PC-3 (cell line): ENCODE measurements at regions not wholly inside any gene's neighbourhood (a gene's known extent, or its start where the extent isn't known, plus 50 kb on each side); places are given as distances from the start of the nearest gene placed in this dataset.

Experiments used
- EZH2 ChIP-seq: fragments of 300-600 bp; sonication (generic); IDR thresholded peaks from one replicate; pipeline ENCODE4 v1.6.1; 2017; ENCODE audit warnings: antibody characterized with exemption, mild to moderate bottlenecking, low read length; ENCODE audit not compliant: unreplicated experiment
- EZH2phosphoT487 ChIP-seq: fragments of 300-600 bp; sonication (generic); IDR thresholded peaks from 2 replicates; pipeline ENCODE4 v1.6.1; 2018; ENCODE audit warnings: mild to moderate bottlenecking, antibody characterized with exemption, low read length, borderline replicate concordance
- TF ChIP-seq, protein P1 (sequence below): fragments of 300-600 bp; sonication (generic); conservative IDR thresholded peaks from 2 replicates; pipeline ENCODE4 v1.5.1; 2017; ENCODE audit warnings: antibody characterized with exemption, low read depth, mild to moderate bottlenecking, low read length

DNA sequence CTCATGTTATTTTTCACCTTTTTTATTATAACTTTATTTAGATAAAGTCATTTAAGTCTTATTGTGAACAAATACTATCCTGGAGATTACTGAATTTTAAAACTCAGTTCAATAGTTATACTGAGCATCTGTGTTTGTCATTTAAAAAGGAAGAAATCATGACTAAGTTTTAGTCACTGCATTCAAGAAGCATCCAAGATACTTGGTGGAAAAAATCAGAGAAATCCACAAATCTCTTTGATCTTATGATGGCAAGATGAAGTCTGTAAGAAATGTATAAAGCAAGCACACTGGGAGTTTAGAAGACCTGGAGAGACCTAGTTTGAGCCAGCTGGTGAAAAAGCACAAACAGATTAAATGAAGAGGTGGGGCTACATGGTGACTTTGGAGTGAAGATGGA, 529.8 kb upstream of the IGFBP3 start:
- TF ChIP-seq, protein P1, sequence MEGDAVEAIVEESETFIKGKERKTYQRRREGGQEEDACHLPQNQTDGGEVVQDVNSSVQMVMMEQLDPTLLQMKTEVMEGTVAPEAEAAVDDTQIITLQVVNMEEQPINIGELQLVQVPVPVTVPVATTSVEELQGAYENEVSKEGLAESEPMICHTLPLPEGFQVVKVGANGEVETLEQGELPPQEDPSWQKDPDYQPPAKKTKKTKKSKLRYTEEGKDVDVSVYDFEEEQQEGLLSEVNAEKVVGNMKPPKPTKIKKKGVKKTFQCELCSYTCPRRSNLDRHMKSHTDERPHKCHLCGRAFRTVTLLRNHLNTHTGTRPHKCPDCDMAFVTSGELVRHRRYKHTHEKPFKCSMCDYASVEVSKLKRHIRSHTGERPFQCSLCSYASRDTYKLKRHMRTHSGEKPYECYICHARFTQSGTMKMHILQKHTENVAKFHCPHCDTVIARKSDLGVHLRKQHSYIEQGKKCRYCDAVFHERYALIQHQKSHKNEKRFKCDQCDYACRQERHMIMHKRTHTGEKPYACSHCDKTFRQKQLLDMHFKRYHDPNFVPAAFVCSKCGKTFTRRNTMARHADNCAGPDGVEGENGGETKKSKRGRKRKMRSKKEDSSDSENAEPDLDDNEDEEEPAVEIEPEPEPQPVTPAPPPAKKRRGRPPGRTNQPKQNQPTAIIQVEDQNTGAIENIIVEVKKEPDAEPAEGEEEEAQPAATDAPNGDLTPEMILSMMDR, result no peak
- TF ChIP-seq EZH2 (no peak), EZH2phosphoT487 (no peak)
